Suprapubic skin (tissue), 3 donors: ENCODE measurements at regions not wholly inside any gene's neighbourhood (a gene's known extent, or its start where the extent isn't known, plus 50 kb on each side); places are given as distances from the start of the nearest gene placed in this dataset.

Experiments
- CTCF ChIP-seq, 2 donors: fragments of 200-600 bp in 1 of 2; fragments of 450-650 bp in 1 of 2; sonication (generic) in 1 of 2; IDR thresholded peaks; one replicate each; pipeline ENCODE4 v1.5.1; 2016 to 2019; ENCODE audit warnings: antibody characterized with exemption in 2 of 2, mild to moderate bottlenecking in 1 of 2, moderate library complexity in 1 of 2
- POLR2A ChIP-seq, 2 donors: fragments of 450-650 bp; IDR thresholded peaks; one replicate each; pipeline ENCODE4 v1.6.1; 2017; ENCODE audit warnings: antibody characterized with exemption in 2 of 2, mild to moderate bottlenecking in 2 of 2, moderate library complexity in 2 of 2

GRCh38 chr4:137124278-137124932 is 407.9 kb downstream of the PCDH18 start:
- peak; percentile 26 to 31 for TF ChIP-seq CTCF (IDR thresholded peaks at IDR 0.05)
- no peak for TF ChIP-seq POLR2A (IDR thresholded peaks at IDR 0.05)
